HepG2 (cell line): ENCODE measurements at regions not wholly inside any gene's neighbourhood (a gene's known extent, or its start where the extent isn't known, plus 50 kb on each side); places are given as distances from the start of the nearest gene placed in this dataset.

Experiments
- ATAC-seq: fragments of 200-7000 bp; cut with Tn5 transposase; 3 replicates; pipeline ENCODE4 v1.9.1; 2020; ENCODE audit warnings: mild to moderate bottlenecking, moderate library complexity
- BruUV-seq: library from RNA; stranded (reverse); fragments of 400-500 nt; replicated peaks from 2 replicates; lab custom pipeline; 2021; lab: Mats Ljungman, UMichigan
- CTCF ChIA-PET: fragments of 300-600 bp; formaldehyde crosslinking; extraction: SDS; loops from one replicate; lab custom pipeline; 2021; ENCODE audit warnings: low total read pairs, inconsistent platforms, low intra/inter-chr PET ratio; lab: Yijun Ruan, JAX
- POLR2A ChIA-PET: fragments of 350-600 bp; sonication (Branson Sonifier 250); formaldehyde crosslinking; loops from one replicate; lab custom pipeline; 2020; ENCODE audit warnings: antibody characterized with exemption, inconsistent platforms; lab: Yijun Ruan, JAX
- DNase-seq: peaks from one replicate; pipeline ENCODE4 v3.0.0-alpha.2; 2015; ENCODE audit warnings: low spot score
- FAIRE-seq: peaks from 3 replicates; lab custom pipeline; 2011; peaks lifted over from hg19 to GRCh38; lab: Jason Lieb, UNC
- H2AFZ ChIP-seq: one replicate; pipeline ENCODE4 v1.6.1; 2011; ENCODE audit warnings: low read length, inconsistent platforms
- H3K27ac ChIP-seq: fragments of 300-600 bp; 3 replicates; pipeline ENCODE4 v1.8.0; 2011; ENCODE audit warnings: mixed run types, mild to moderate bottlenecking, mixed read lengths, low read length, inconsistent platforms; ENCODE audit not compliant: insufficient read depth; ENCODE audit errors: extremely low read length
- H3K27me3 ChIP-seq, 2 experiments: fragments of 200-600 bp in 1 of 2; 2 replicates in 1 of 2; 3 replicates in 1 of 2; pipeline versions ENCODE4 v1.6.0 to v1.8.0; 2011; ENCODE audit warnings: low read length in 2 of 2, mild to moderate bottlenecking in 2 of 2, moderate library complexity in 2 of 2, inconsistent platforms in 1 of 2; ENCODE audit not compliant: insufficient read depth in 2 of 2, control insufficient read depth in 1 of 2
- H3K36me3 ChIP-seq, 2 experiments: fragments of 200-600 bp in 1 of 2; replicated peaks in 1 of 2; 2 replicates in 1 of 2; 3 replicates in 1 of 2; pipeline versions ENCODE4 v1.5.1 to v1.8.0; 2011; ENCODE audit warnings: low read length in 2 of 2, inconsistent platforms in 1 of 2; ENCODE audit not compliant: insufficient read depth in 2 of 2, control insufficient read depth in 1 of 2
- H3K4me1 ChIP-seq: 2 replicates; pipeline ENCODE4 v1.5.1; 2012; ENCODE audit warnings: low read length, inconsistent platforms; ENCODE audit not compliant: insufficient read depth
- H3K4me2 ChIP-seq: 2 replicates; pipeline ENCODE4 v1.6.0; 2011; ENCODE audit warnings: low read depth, low read length, inconsistent platforms
- H3K4me3 ChIP-seq, 3 experiments: fragments of 200-600 bp in 1 of 3; sonication (generic), shearing (Covaris generic) in 1 of 3; replicated peaks in 1 of 3; 2 replicates each; pipeline ENCODE4 v1.5.1; 2011 to 2016; ENCODE audit warnings: low read length in 3 of 3, inconsistent platforms in 2 of 3, low read depth in 2 of 3, mild to moderate bottlenecking in 2 of 3, control low read depth in 1 of 3, mixed read lengths in 1 of 3; ENCODE audit not compliant: insufficient read depth in 1 of 3
- H3K79me2 ChIP-seq: one replicate; pipeline ENCODE4 v1.6.1; 2011; ENCODE audit warnings: low read length, inconsistent platforms; ENCODE audit not compliant: insufficient read depth
- H3K9ac ChIP-seq: 2 replicates; pipeline ENCODE4 v1.6.0; 2011; ENCODE audit warnings: mild to moderate bottlenecking, low read depth, low read length, inconsistent platforms; ENCODE audit not compliant: insufficient read depth
- H3K9me3 ChIP-seq: 2 replicates; pipeline ENCODE4 v1.5.1; 2012; ENCODE audit warnings: mild to moderate bottlenecking, low read length
- H4K20me1 ChIP-seq: 2 replicates; pipeline ENCODE4 v1.6.0; 2011; ENCODE audit warnings: inconsistent platforms, mild to moderate bottlenecking, low read length, moderate library complexity; ENCODE audit not compliant: insufficient read depth
- CAMTA2 ChIP-seq: sonication (generic); formaldehyde crosslinking; IDR thresholded peaks from 2 replicates; pipeline ENCODE4 v1.4.0; 2020; ENCODE audit warnings: mild to moderate bottlenecking, missing genetic modification reagents, borderline replicate concordance
- FIP1L1 ChIP-seq: fragments of 200-400 bp; formaldehyde crosslinking; IDR thresholded peaks from 2 replicates; pipeline ENCODE4 v1.6.1; 2018; ENCODE audit warnings: low read depth, mild to moderate bottlenecking, low read length, moderate library complexity, borderline replicate concordance; ENCODE audit not compliant: insufficient read depth
- FOXO1 ChIP-seq: sonication (generic); formaldehyde crosslinking; IDR thresholded peaks from 2 replicates; pipeline ENCODE4 v1.4.0; 2020; ENCODE audit warnings: missing genetic modification reagents
- HHEX ChIP-seq: IDR thresholded peaks from 2 replicates; pipeline ENCODE4 v1.6.1; 2016; ENCODE audit warnings: control low read depth
- MEIS2 ChIP-seq: sonication (generic); formaldehyde crosslinking; IDR thresholded peaks from 2 replicates; pipeline ENCODE4 v1.9.0; 2021; ENCODE audit warnings: mild to moderate bottlenecking, missing genetic modification reagents
- NFE2 ChIP-seq: sonication (generic); formaldehyde crosslinking; IDR thresholded peaks from 2 replicates; pipeline ENCODE4 v1.4.0; 2020; ENCODE audit warnings: missing genetic modification reagents
- RFXANK ChIP-seq: IDR thresholded peaks from 2 replicates; pipeline ENCODE4 v1.6.1; 2016
- RXRB ChIP-seq: IDR thresholded peaks from 2 replicates; pipeline ENCODE4 v1.6.1; 2016; ENCODE audit warnings: borderline replicate concordance, missing genetic modification reagents, missing compliant biosample characterization
- ZFYVE20 ChIP-seq: sonication (generic); formaldehyde crosslinking; IDR thresholded peaks from 2 replicates; pipeline ENCODE4 v1.8.0; 2023; ENCODE audit warnings: low read depth, mild to moderate bottlenecking, moderate library complexity, missing genetic modification reagents, borderline replicate concordance
- ZKSCAN5 ChIP-seq: sonication (generic); formaldehyde crosslinking; IDR thresholded peaks from 2 replicates; pipeline ENCODE4 v1.5.1; 2020; ENCODE audit warnings: mild to moderate bottlenecking, missing genetic modification reagents
- ZNF160 ChIP-seq: sonication (generic); formaldehyde crosslinking; IDR thresholded peaks from 2 replicates; pipeline ENCODE4 v1.8.0; 2022; ENCODE audit warnings: mild to moderate bottlenecking, inconsistent platforms, missing genetic modification reagents
- ZNF205 ChIP-seq: IDR thresholded peaks from 2 replicates; pipeline ENCODE4 v1.6.1; 2018; ENCODE audit warnings: missing biosample characterization, missing genetic modification reagents
- ZNF382 ChIP-seq: sonication (generic); formaldehyde crosslinking; IDR thresholded peaks from 2 replicates; pipeline ENCODE4 v1.5.0; 2020; ENCODE audit warnings: missing genetic modification reagents, mild to moderate bottlenecking, borderline replicate concordance
- ZNF451 ChIP-seq: sonication (generic); formaldehyde crosslinking; IDR thresholded peaks from 2 replicates; pipeline ENCODE4 v1.5.0; 2020; ENCODE audit warnings: mild to moderate bottlenecking, missing genetic modification reagents
- WGBS: methylation state at CpG from one replicate; pipeline ENCODE4 v1.1.6; 2017; ENCODE audit warnings: low lambda C conversion rate; 5-methylcytosine and 5-hydroxymethylcytosine counted together
- in situ Hi-C: cut with HindIII; loops from 2 replicates; pipeline ENCODE4 v1.10.0; 2017; ENCODE audit warnings: low pct_unique_long_range_greater_than_20kb; ENCODE audit not compliant: extremely low pct_ligation_motif_present
- intact Hi-C: fragments of 100-400 bp; cut with micrococcal nuclease; formaldehyde crosslinking; loops from one replicate; pipeline ENCODE4 v1.10.0; 2022; ENCODE audit not compliant: unreplicated experiment
- TF ChIP-seq, protein P1 (sequence below), 2 experiments: fragments of 450-650 bp in 1 of 2; sonication (generic) in 1 of 2; formaldehyde crosslinking in 1 of 2; IDR thresholded peaks; 2 replicates each; pipeline versions ENCODE4 v1.6.1 to v1.8.0; 2016 to 2022; ENCODE audit warnings: antibody characterized with exemption in 1 of 2, mild to moderate bottlenecking in 1 of 2, missing genetic modification reagents in 1 of 2

DNA sequence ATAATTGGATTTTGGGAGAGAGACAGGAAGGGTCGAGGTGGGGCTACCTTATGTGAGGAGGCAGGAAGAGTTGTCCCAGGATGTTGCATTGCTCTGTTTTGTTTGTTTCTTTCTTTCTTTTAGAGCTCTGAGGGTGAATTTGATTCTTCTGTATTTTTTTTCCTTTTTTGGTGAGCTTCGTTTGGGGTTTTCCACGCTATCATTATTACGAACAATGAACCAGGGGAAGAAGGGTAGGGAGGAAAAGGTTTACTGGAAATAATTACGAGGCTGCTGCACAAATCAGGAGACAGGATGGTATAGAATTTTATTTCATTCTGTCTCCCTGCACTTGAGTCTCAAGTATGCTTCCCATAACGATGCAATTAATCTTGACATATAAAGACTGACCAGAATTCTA is 51.4 kb upstream of the ZNF516 start:
- Histone ChIP-seq H4K20me1 (no peaks in the 10 kb centered on the region), H3K36me3 (no peaks in the 10 kb centered on the region), H3K4me2 (no peak overlapping the region), H3K27ac (no peak overlapping the region), H3K9me3 (no peaks in the 10 kb centered on the region), H2AFZ (no peak overlapping the region), H3K27me3 (peaks cover 0 to 14% of the 10 kb centered on the region in 2 experiments; a peak in 3 of 5 replicates), H3K4me3 (no peak overlapping the region), H3K79me2 (no peaks in the 10 kb centered on the region), H3K9ac (no peak overlapping the region), H3K4me1 (peaks cover 6% of the 10 kb centered on the region; the same call in 1 of the 2 replicates)
- no TSS peak for BruUV-seq
- no peak for DNase-seq
- CTCF ChIA-PET = no interaction called here
- intact Hi-C loops = no loop called here
- no peak for FAIRE-seq
- no peak for ATAC-seq
- in situ Hi-C loops = no loop called here
- no peak for TF ChIP-seq FOXO1
- TF ChIP-seq CAMTA2 = no peak
- no peak for TF ChIP-seq FIP1L1
- TF ChIP-seq RXRB = no peak
- no peak for TF ChIP-seq ZNF205 (CRISPR knock-in tag)
- TF ChIP-seq NFE2 (CRISPR knock-in tag) = no peak
- TF ChIP-seq, protein P1, sequence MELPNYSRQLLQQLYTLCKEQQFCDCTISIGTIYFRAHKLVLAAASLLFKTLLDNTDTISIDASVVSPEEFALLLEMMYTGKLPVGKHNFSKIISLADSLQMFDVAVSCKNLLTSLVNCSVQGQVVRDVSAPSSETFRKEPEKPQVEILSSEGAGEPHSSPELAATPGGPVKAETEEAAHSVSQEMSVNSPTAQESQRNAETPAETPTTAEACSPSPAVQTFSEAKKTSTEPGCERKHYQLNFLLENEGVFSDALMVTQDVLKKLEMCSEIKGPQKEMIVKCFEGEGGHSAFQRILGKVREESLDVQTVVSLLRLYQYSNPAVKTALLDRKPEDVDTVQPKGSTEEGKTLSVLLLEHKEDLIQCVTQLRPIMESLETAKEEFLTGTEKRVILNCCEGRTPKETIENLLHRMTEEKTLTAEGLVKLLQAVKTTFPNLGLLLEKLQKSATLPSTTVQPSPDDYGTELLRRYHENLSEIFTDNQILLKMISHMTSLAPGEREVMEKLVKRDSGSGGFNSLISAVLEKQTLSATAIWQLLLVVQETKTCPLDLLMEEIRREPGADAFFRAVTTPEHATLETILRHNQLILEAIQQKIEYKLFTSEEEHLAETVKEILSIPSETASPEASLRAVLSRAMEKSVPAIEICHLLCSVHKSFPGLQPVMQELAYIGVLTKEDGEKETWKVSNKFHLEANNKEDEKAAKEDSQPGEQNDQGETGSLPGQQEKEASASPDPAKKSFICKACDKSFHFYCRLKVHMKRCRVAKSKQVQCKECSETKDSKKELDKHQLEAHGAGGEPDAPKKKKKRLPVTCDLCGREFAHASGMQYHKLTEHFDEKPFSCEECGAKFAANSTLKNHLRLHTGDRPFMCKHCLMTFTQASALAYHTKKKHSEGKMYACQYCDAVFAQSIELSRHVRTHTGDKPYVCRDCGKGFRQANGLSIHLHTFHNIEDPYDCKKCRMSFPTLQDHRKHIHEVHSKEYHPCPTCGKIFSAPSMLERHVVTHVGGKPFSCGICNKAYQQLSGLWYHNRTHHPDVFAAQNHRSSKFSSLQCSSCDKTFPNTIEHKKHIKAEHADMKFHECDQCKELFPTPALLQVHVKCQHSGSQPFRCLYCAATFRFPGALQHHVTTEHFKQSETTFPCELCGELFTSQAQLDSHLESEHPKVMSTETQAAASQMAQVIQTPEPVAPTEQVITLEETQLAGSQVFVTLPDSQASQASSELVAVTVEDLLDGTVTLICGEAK (IDR thresholded peaks at IDR 0.05) = no peak
- TF ChIP-seq, protein P1 (CRISPR knock-in tag; IDR thresholded peaks at IDR 0.05) = no peak
- no peak for TF ChIP-seq ZNF160 (CRISPR knock-in tag)
- no peak for TF ChIP-seq MEIS2
- TF ChIP-seq ZNF451 (CRISPR knock-in tag) = no peak
- TF ChIP-seq HHEX (CRISPR knock-in tag) = no peak
- TF ChIP-seq ZKSCAN5 (CRISPR knock-in tag) = no peak
- TF ChIP-seq ZNF382 = no peak
- TF ChIP-seq ZFYVE20 (CRISPR knock-in tag) = no peak
- TF ChIP-seq RFXANK = no peak
- 53% methylated on average over 6 of the region's 6 CpGs for WGBS
- POLR2A ChIA-PET = no interaction called here
